ENCODE measurements at regions not wholly inside any gene's neighbourhood (a gene's known extent, or its start where the extent isn't known, plus 50 kb on each side); places are given as distances from the start of the nearest gene placed in this dataset.
"Not testable (repeated sequence)": the region's sequence is repeated elsewhere in the genome, so short reads cannot be mapped to it uniquely, and the experiment has no call there.

GRCh38 chr6:93636987-93637664, 217.8 kb upstream of the EPHA7 start:
- TF ChIP-seq, protein P1, sequence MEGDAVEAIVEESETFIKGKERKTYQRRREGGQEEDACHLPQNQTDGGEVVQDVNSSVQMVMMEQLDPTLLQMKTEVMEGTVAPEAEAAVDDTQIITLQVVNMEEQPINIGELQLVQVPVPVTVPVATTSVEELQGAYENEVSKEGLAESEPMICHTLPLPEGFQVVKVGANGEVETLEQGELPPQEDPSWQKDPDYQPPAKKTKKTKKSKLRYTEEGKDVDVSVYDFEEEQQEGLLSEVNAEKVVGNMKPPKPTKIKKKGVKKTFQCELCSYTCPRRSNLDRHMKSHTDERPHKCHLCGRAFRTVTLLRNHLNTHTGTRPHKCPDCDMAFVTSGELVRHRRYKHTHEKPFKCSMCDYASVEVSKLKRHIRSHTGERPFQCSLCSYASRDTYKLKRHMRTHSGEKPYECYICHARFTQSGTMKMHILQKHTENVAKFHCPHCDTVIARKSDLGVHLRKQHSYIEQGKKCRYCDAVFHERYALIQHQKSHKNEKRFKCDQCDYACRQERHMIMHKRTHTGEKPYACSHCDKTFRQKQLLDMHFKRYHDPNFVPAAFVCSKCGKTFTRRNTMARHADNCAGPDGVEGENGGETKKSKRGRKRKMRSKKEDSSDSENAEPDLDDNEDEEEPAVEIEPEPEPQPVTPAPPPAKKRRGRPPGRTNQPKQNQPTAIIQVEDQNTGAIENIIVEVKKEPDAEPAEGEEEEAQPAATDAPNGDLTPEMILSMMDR (optimal IDR thresholded peaks at IDR 0.05 in 1 of 3, IDR thresholded peaks at IDR 0.05 in 1 of 3, conservative IDR thresholded peaks at IDR 0.05 in 1 of 3; ENCODE audit: extremely low read depth in 1 of 3, insufficient read depth in 2 of 3, low read length in 3 of 3): not testable (repeated sequence)
- TF ChIP-seq EZH2 (IDR thresholded peaks at IDR 0.05; ENCODE audit: low read length): not testable (repeated sequence)
